B cell (primary cell): ENCODE measurements at regions not wholly inside any gene's neighbourhood (a gene's known extent, or its start where the extent isn't known, plus 50 kb on each side); places are given as distances from the start of the nearest gene placed in this dataset.

Source experiments
- EZH2 ChIP-seq: IDR thresholded peaks from 2 replicates; pipeline ENCODE4 v1.6.1; 2012; ENCODE audit warnings: borderline replicate concordance, low read depth, mild to moderate bottlenecking, moderate library complexity, low read length; ENCODE audit not compliant: insufficient read depth, poor library complexity, severe bottlenecking
- TF ChIP-seq, protein P1 (sequence below): fragments of 200-600 bp; IDR thresholded peaks from one replicate; pipeline ENCODE4 v1.8.0; 2022; ENCODE audit warnings: antibody characterized with exemption, mild to moderate bottlenecking

DNA sequence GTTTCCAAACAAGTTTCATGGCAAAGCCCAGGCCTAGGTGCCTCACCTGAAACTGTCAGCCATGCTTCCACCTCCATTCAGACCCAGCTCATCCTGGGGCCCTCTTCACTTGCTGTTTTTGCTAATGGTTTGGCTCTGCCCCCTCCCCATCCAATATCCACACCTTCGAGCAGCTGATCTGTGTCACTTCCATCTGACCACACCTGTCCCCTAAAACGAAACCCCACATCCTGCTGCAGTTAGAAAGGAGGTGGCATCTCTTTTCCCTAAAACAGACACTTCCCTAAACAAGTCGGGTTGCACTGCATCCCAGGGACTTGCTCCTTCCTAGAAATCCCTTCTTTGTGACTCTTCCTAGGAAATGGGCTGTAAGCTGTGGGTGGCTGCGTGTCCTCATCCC, 748.7 kb upstream of the SALL3 start:
- TF ChIP-seq EZH2 = no peak
- TF ChIP-seq, protein P1, sequence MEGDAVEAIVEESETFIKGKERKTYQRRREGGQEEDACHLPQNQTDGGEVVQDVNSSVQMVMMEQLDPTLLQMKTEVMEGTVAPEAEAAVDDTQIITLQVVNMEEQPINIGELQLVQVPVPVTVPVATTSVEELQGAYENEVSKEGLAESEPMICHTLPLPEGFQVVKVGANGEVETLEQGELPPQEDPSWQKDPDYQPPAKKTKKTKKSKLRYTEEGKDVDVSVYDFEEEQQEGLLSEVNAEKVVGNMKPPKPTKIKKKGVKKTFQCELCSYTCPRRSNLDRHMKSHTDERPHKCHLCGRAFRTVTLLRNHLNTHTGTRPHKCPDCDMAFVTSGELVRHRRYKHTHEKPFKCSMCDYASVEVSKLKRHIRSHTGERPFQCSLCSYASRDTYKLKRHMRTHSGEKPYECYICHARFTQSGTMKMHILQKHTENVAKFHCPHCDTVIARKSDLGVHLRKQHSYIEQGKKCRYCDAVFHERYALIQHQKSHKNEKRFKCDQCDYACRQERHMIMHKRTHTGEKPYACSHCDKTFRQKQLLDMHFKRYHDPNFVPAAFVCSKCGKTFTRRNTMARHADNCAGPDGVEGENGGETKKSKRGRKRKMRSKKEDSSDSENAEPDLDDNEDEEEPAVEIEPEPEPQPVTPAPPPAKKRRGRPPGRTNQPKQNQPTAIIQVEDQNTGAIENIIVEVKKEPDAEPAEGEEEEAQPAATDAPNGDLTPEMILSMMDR = no peak
